ENCODE measurements at regions not wholly inside any gene's neighbourhood (a gene's known extent, or its start where the extent isn't known, plus 50 kb on each side); places are given as distances from the start of the nearest gene placed in this dataset.

DNA sequence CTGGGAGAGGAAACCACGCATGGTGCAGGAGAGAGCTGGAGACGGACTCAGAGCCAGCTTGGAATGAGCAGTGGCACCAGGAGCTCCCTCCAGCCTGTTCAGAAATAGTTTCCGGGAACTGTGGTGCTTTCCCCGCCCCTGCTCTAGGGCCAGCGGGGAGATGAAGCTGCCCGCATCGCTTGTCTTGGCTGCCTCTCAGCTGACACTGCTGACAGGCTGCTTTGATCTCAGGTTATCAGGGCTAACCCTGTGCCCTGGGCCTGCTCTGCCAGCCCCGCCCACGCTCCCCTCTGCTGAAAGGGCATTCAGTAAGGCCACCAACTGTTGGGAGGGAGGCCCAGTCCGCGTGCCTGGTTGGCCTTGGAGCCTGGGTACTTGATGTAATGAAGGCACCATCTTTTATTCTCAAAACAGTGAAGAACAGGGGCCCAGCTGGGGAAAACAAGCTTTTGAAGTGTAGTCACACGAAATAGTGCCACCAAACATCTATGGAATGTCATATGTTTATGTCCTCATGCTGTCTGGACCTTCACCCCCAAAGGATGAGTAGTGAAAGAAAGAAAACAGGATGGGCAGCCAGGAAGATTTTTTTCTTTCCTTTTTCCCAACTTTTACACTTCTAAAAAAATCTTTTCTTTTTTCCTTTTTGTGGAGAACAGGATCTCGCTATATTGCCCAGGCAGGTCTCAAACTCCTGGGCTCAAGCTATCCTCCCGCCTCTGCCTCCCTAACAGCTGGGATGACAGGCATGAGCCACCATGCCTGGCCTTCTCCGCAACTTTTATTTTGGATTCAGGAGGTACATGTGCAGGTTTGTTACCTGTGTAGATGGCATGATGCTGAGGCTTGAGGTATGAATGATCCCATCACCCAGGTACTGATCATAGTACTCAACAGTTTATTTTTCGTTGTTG, 115.9 kb upstream of the TBX3 start:
- no peak for DNase-seq (ENCODE audit: low read depth, low spot score)
- no peak overlapping the region for H3K9ac ChIP-seq (ENCODE audit: insufficient read length, low read depth)
- no peaks in the 10 kb centered on the region for H3K4me1 ChIP-seq (ENCODE audit: insufficient read depth, insufficient read length)
- no peaks in the 10 kb centered on the region for H3K27me3 ChIP-seq (ENCODE audit: insufficient read depth, insufficient read length)
- TF ChIP-seq YY1 (IDR thresholded peaks at IDR 0.05; ENCODE audit: insufficient read depth, insufficient read length) = no peak
- TF ChIP-seq SUZ12 (IDR thresholded peaks at IDR 0.05; ENCODE audit: extremely low read depth, insufficient read depth, insufficient read length) = no peak
- no peak overlapping the region for H3K4me3 ChIP-seq (ENCODE audit: insufficient read length, low read depth)
- no peaks in the 10 kb centered on the region for H3K9me3 ChIP-seq (ENCODE audit: insufficient read depth, low read length)
- no peaks in the 10 kb centered on the region for H3K36me3 ChIP-seq (ENCODE audit: insufficient read depth, insufficient read length, low read length)

DNA sequence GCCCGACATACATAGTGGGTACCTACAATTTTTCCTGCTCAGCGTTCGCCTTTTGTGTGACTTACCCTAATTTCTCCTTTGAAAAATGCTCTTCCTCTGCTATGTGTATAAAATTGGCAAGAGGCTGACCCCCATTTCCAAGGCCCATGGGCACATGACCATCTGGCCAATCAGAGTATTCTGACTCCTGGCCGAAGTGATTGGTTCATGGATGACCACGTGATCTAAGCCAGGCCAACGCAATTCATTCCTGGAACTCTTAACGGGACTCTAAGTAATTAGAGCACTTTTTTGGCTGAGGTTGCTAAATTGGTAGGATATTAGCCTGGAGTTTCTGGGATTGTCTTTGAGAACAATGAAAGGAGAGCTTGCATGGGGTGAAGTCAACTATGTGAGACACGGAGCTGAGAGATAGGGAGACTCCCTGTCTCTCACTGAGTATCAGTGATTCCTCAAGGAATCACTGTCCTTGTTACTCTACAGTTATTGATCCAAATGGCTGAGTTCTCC, 110.1 kb upstream of the TBX3 start:
- no peaks in the 10 kb centered on the region for H3K4me1 ChIP-seq (ENCODE audit: insufficient read depth, insufficient read length)
- H3K36me3 ChIP-seq (ENCODE audit: insufficient read depth, insufficient read length, low read length) = no peaks in the 10 kb centered on the region
- no peak for DNase-seq (ENCODE audit: low read depth, low spot score)
- TF ChIP-seq YY1 (IDR thresholded peaks at IDR 0.05; ENCODE audit: insufficient read depth, insufficient read length) = no peak
- TF ChIP-seq ZNF274 (IDR thresholded peaks at IDR 0.05; ENCODE audit: low read depth, low read length) = no peak
- no peak for TF ChIP-seq SUZ12 (IDR thresholded peaks at IDR 0.05; ENCODE audit: extremely low read depth, insufficient read depth, insufficient read length)
- no peaks in the 10 kb centered on the region for H3K27me3 ChIP-seq (ENCODE audit: insufficient read depth, insufficient read length)
- no peak overlapping the region for H3K4me3 ChIP-seq (ENCODE audit: insufficient read length, low read depth)
- no peaks in the 10 kb centered on the region for H3K9me3 ChIP-seq (ENCODE audit: insufficient read depth, low read length)
- H3K9ac ChIP-seq (ENCODE audit: insufficient read length, low read depth) = no peak overlapping the region

DNA sequence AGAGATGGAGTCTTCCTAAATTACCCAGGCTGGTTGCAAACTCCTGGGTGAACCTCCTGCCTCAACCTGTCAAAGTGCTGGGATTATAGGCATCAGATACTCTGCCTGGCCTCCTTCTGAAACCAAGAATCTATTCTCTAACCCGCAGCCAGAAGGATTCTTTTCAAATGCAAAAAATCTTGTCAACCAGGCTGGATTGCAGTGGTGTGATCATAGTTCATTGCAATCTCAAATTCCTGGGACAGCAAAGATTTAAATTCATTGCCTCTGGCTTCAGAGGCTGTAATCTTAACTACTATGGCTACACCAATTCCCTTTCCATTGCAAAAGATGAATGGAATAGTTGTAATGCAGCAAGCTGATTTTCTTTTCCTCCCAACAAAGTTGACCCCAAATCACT, 106.3 kb upstream of the TBX3 start:
- no peaks in the 10 kb centered on the region for H3K9me3 ChIP-seq (ENCODE audit: insufficient read depth, low read length)
- no peaks in the 10 kb centered on the region for H3K4me1 ChIP-seq (ENCODE audit: insufficient read depth, insufficient read length)
- no peaks in the 10 kb centered on the region for H3K36me3 ChIP-seq (ENCODE audit: insufficient read depth, insufficient read length, low read length)
- DNase-seq (ENCODE audit: low read depth, low spot score) = no peak
- H3K27me3 ChIP-seq (ENCODE audit: insufficient read depth, insufficient read length) = no peaks in the 10 kb centered on the region
- TF ChIP-seq YY1 (IDR thresholded peaks at IDR 0.05; ENCODE audit: insufficient read depth, insufficient read length) (no peak), SUZ12 (IDR thresholded peaks at IDR 0.05; ENCODE audit: extremely low read depth, insufficient read depth, insufficient read length) (no peak), ZNF274 (IDR thresholded peaks at IDR 0.05; ENCODE audit: low read depth, low read length) (no peak)
- no peak overlapping the region for H3K4me3 ChIP-seq (ENCODE audit: insufficient read length, low read depth)
- no peak overlapping the region for H3K9ac ChIP-seq (ENCODE audit: insufficient read length, low read depth)

DNA sequence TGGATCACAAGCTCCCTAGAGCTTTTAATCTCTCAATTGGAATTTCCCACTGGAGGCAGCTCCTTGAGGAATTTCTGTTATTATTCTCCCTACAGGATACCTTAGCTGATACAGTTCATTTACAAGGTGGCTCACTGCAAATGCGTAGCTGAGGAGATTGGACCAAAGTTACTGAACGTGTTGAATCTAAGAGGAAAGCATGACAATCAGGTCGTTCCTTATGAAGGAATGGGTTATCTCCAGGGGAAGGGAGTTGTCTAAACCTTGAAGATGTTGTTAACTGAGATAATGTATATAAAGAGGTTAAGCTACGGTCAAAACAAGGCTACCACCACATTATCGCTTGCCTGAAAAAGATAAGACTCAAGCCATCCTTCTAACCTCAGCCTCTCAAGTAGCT, 105.8 kb upstream of the TBX3 start:
- H3K9me3 ChIP-seq (ENCODE audit: insufficient read depth, low read length) = no peaks in the 10 kb centered on the region
- H3K36me3 ChIP-seq (ENCODE audit: insufficient read depth, insufficient read length, low read length) = no peaks in the 10 kb centered on the region
- no peak for DNase-seq (ENCODE audit: low read depth, low spot score)
- H3K4me1 ChIP-seq (ENCODE audit: insufficient read depth, insufficient read length) = no peaks in the 10 kb centered on the region
- H3K27me3 ChIP-seq (ENCODE audit: insufficient read depth, insufficient read length) = no peaks in the 10 kb centered on the region
- H3K4me3 ChIP-seq (ENCODE audit: insufficient read length, low read depth) = no peak overlapping the region
- TF ChIP-seq ZNF274 (IDR thresholded peaks at IDR 0.05; ENCODE audit: low read depth, low read length) (no peak), YY1 (IDR thresholded peaks at IDR 0.05; ENCODE audit: insufficient read depth, insufficient read length) (no peak), SUZ12 (IDR thresholded peaks at IDR 0.05; ENCODE audit: extremely low read depth, insufficient read depth, insufficient read length) (no peak)
- H3K9ac ChIP-seq (ENCODE audit: insufficient read length, low read depth) = no peak overlapping the region

DNA sequence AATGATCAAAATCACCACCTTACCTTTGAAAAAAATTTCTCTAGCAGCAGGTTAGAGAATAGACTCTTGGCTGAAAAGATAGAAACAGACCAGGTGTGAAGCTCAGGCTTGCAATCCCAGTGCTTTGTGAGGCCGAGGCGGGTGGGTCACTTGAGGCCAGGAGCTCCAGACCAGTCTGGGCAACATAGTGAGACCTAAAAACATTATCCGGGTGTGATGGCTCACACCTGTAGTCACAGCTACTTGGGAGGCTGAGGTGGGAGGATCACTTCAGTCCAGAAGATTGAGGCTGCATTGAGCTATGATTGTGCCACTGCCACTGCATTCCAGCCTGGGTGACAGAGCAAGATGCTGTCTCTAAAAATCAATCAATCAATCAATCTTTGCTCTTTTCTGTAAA, 105.3 kb upstream of the TBX3 start:
- no peaks in the 10 kb centered on the region for H3K9me3 ChIP-seq (ENCODE audit: insufficient read depth, low read length)
- H3K36me3 ChIP-seq (ENCODE audit: insufficient read depth, insufficient read length, low read length) = no peaks in the 10 kb centered on the region
- DNase-seq (ENCODE audit: low read depth, low spot score) = no peak
- TF ChIP-seq YY1 (IDR thresholded peaks at IDR 0.05; ENCODE audit: insufficient read depth, insufficient read length) = no peak
- TF ChIP-seq ZNF274 (IDR thresholded peaks at IDR 0.05; ENCODE audit: low read depth, low read length) = no peak
- no peak for TF ChIP-seq SUZ12 (IDR thresholded peaks at IDR 0.05; ENCODE audit: extremely low read depth, insufficient read depth, insufficient read length)
- no peak overlapping the region for H3K4me3 ChIP-seq (ENCODE audit: insufficient read length, low read depth)
- no peaks in the 10 kb centered on the region for H3K27me3 ChIP-seq (ENCODE audit: insufficient read depth, insufficient read length)
- no peak overlapping the region for H3K9ac ChIP-seq (ENCODE audit: insufficient read length, low read depth)
- no peaks in the 10 kb centered on the region for H3K4me1 ChIP-seq (ENCODE audit: insufficient read depth, insufficient read length)

DNA sequence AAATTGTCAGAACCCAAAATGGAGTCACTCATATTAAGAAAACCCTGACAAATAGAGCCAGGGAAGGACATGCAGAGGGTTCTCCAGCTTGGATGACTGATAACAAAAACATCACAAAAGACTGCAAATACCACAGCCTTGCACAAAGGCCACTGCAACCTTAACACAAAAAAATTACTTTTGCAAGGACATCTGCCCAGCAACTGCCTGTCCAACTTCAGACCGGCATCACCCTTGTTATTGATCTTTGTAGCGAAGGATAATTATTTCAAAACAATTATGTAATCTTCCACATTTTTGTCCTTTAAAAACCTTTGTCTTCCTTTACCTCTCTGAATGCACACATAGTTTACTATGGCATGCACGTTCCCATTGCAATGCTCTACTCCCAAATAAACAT, 100.6 kb upstream of the TBX3 start:
- H3K9ac ChIP-seq (ENCODE audit: insufficient read length, low read depth) = no peak overlapping the region
- H3K4me1 ChIP-seq (ENCODE audit: insufficient read depth, insufficient read length) = no peaks in the 10 kb centered on the region
- H3K9me3 ChIP-seq (ENCODE audit: insufficient read depth, low read length) = no peaks in the 10 kb centered on the region
- no peak overlapping the region for H3K4me3 ChIP-seq (ENCODE audit: insufficient read length, low read depth)
- peaks cover 5% of the 10 kb centered on the region for H3K27me3 ChIP-seq (ENCODE audit: insufficient read depth, insufficient read length)
- DNase-seq (ENCODE audit: low read depth, low spot score) = no peak
- TF ChIP-seq YY1 (IDR thresholded peaks at IDR 0.05; ENCODE audit: insufficient read depth, insufficient read length) (no peak), SUZ12 (IDR thresholded peaks at IDR 0.05; ENCODE audit: extremely low read depth, insufficient read depth, insufficient read length) (no peak), ZNF274 (IDR thresholded peaks at IDR 0.05; ENCODE audit: low read depth, low read length) (no peak)
- no peaks in the 10 kb centered on the region for H3K36me3 ChIP-seq (ENCODE audit: insufficient read depth, insufficient read length, low read length)

DNA sequence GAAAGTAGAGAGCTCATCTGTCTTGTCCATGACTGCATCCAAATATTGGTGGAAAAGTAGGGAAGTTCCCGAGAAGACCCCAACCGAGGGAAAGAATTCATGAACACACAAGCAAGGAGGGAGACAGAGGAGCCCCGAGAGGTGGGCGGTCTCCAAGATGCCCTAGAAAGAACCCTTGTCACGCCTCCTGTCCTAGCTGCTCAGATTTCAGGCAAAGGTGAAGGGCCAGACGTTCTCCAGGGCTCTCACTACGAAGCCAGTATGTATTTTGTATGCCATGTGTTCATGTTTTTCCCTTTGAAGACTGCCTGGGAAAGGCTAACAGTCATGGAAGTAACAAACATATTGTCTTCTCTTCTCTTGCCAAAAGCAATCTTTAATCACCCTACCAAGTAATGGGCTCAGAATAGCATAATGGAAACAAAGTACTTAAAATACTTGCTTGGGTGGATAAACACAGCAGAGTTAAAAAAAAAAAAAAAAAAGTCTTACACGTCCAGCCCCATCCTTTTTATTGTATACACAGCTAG, 99.2 kb upstream of the TBX3 start:
- Histone ChIP-seq H3K9me3 (ENCODE audit: insufficient read depth, low read length) (no peaks in the 10 kb centered on the region), H3K27me3 (ENCODE audit: insufficient read depth, insufficient read length) (peaks cover 5% of the 10 kb centered on the region), H3K4me1 (ENCODE audit: insufficient read depth, insufficient read length) (no peaks in the 10 kb centered on the region), H3K9ac (ENCODE audit: insufficient read length, low read depth) (no peak overlapping the region), H3K36me3 (ENCODE audit: insufficient read depth, insufficient read length, low read length) (no peaks in the 10 kb centered on the region), H3K4me3 (ENCODE audit: insufficient read length, low read depth) (no peak overlapping the region)
- DNase-seq (ENCODE audit: low read depth, low spot score) = no peak
- TF ChIP-seq ZNF274 (IDR thresholded peaks at IDR 0.05; ENCODE audit: low read depth, low read length) = no peak
- TF ChIP-seq YY1 (IDR thresholded peaks at IDR 0.05; ENCODE audit: insufficient read depth, insufficient read length) = no peak
- no peak for TF ChIP-seq SUZ12 (IDR thresholded peaks at IDR 0.05; ENCODE audit: extremely low read depth, insufficient read depth, insufficient read length)

All from NT2/D1 (cell line).